SK-N-MC (cell line): ENCODE measurements at regions not wholly inside any gene's neighbourhood (a gene's known extent, or its start where the extent isn't known, plus 50 kb on each side); places are given as distances from the start of the nearest gene placed in this dataset.

Experiments used
- EZH2 ChIP-seq: fragments of 200-600 bp; sonication (generic); IDR thresholded peaks from one replicate; pipeline ENCODE4 v1.6.1; 2017; ENCODE audit warnings: antibody characterized with exemption
- POLR2AphosphoS5 ChIP-seq: IDR thresholded peaks from 2 replicates; pipeline ENCODE4 v1.6.1; 2012; ENCODE audit warnings: mild to moderate bottlenecking, low read depth, low read length, borderline replicate concordance

GRCh38 chr12:124426594-124427555, 132.0 kb downstream of the RFLNA start:
- TF ChIP-seq POLR2AphosphoS5, result no peak
- TF ChIP-seq EZH2, result no peak
